GM10266 (cell line): ENCODE measurements at regions not wholly inside any gene's neighbourhood (a gene's known extent, or its start where the extent isn't known, plus 50 kb on each side); places are given as distances from the start of the nearest gene placed in this dataset.

Experiments used
- DNase-seq: peaks from one replicate; pipeline ENCODE4 v3.0.0; 2012; ENCODE audit errors: extremely low spot score
- TF ChIP-seq, protein P1 (sequence below): IDR thresholded peaks from 2 replicates; pipeline ENCODE4 v1.5.1; 2012; ENCODE audit warnings: mild to moderate bottlenecking, low read depth; ENCODE audit not compliant: control insufficient read depth, insufficient read depth; ENCODE audit errors: missing control alignments

DNA sequence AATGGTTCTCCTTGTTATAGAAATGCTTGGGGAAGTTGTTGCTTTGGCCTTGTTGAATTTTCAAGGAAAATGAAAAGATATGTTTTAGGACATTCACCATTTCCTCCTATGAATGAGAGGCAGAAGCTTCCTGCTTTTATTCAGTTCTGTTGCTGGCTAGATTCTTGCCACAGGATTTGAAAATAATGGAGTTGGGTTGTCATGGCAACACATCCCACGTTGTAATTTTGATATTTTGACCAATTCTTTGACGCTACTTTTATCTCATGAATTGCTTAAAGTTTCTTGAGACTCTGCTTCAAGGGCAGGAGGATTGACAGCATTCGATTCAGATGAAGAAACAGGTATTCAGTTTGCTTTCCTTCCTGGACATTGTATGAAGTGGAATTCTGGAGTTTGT, 331.5 kb downstream of the PRDM2 start:
- no peak for DNase-seq
- TF ChIP-seq, protein P1, sequence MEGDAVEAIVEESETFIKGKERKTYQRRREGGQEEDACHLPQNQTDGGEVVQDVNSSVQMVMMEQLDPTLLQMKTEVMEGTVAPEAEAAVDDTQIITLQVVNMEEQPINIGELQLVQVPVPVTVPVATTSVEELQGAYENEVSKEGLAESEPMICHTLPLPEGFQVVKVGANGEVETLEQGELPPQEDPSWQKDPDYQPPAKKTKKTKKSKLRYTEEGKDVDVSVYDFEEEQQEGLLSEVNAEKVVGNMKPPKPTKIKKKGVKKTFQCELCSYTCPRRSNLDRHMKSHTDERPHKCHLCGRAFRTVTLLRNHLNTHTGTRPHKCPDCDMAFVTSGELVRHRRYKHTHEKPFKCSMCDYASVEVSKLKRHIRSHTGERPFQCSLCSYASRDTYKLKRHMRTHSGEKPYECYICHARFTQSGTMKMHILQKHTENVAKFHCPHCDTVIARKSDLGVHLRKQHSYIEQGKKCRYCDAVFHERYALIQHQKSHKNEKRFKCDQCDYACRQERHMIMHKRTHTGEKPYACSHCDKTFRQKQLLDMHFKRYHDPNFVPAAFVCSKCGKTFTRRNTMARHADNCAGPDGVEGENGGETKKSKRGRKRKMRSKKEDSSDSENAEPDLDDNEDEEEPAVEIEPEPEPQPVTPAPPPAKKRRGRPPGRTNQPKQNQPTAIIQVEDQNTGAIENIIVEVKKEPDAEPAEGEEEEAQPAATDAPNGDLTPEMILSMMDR = no peak

DNA sequence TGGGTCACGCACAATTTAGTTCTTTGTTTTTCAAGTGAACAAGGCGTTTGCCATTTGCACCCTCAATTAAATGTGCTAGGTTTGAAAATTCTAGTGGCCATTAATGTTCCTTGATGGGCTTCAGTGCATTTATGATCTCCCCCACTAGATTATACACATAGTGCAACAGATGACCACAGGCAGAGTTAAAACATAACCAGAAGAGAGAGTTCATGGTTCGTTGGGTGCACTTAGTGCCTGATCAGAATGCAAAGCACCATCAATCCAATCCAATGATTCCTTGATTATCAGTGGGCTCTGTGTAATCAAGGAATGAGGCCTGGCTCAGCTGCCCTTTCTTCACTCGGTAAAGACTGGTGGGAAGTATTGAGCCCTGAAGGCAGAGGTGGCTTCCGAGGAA, 334.5 kb downstream of the PRDM2 start:
- TF ChIP-seq, protein P1 = no peak
- DNase-seq = no peak

DNA sequence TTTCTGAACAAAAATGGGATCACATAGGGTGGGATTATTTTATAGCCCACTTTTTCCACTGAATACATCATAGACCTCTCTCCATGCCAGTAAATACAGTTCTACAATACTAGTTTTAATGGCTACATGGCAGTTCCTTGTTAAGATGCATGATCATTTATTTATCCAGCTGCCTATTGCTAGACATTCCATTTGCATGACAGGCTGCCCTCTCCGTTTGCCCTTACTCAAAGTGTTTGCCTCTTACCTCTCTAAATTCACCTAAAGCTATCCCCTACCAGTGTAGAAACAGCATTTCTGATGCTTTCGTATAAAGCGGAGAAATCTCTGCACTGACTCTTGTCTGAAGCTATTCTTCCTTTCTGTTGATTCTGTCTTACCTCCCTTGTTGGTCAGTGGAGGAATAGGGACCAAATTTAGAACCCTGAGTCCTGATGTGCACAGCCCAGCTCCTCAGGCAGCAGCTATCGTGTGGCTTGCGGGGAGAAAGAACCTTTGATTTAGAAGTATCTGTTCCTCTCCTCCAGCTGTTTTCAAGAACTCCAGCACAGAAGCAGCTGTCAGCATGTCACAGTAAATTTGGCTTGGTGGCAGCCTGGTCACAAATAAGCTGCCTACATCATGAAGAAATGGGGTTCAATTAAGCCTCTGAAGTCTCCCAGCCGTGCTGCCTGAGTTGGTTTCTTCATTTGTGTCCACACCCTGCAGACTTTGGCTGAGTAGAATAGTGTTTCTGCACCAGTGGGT, 337.3 kb downstream of the PRDM2 start:
- no peak for DNase-seq
- TF ChIP-seq, protein P1 = no peak

DNA sequence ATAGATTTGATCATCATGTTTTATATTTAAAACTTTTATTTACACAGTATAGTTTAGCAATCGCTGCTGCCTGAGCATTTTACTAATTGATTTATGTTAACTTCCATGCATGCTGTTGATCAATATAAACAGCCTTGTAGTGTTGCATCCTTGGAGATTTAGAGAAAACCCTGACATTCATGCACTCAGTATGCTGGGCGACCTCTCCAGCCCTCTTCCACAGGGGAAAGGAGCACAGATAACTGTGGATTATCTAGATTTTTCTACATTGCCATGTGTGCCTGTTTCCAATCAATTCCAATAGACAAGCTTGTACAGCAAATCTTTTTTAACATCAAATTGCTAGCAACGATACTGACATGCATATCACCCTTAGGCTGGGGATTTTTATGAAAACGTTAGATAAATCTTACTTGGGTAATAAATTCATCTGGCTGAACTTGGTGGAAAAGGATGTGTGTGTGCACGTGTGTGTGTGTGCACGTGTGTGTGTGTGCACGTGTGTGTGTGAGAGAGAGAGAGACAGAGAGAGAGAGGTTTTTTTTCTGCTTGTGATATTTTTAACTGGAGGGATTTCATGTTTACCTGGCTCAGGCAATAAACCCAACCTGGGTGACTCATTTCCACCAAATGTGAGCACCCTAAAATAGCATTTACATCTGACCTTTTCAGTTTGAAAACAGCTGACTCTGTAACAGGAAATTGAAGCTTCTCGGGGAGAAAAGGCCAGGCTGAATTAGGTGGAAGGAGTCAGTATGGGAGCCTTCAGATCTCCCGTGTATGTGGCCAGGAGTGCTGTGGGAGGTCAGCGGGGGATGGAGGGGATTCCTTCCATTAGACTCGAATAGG, 339.8 kb downstream of the PRDM2 start:
- DNase-seq = no peak
- TF ChIP-seq, protein P1 = no peak

DNA sequence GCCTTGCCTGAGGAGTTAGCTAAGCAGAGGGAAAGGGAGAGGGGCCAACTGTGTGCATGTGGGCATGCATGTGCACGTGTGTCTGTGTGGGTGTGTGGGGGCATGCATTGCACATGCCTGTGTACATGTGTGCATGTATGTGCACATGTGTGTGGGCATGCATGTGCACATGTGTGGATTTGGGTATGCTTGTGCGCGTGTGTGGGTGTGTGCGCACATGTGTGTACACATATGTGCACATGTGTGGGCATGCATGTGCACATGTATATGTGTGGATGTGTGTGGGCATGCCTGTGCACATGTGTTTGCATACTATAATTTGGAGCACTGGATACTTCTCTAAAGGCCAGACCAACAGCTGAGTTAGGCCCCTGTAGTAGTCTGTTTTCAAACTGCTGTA, 350.0 kb downstream of the PRDM2 start:
- TF ChIP-seq, protein P1 = no peak
- DNase-seq = no peak

DNA sequence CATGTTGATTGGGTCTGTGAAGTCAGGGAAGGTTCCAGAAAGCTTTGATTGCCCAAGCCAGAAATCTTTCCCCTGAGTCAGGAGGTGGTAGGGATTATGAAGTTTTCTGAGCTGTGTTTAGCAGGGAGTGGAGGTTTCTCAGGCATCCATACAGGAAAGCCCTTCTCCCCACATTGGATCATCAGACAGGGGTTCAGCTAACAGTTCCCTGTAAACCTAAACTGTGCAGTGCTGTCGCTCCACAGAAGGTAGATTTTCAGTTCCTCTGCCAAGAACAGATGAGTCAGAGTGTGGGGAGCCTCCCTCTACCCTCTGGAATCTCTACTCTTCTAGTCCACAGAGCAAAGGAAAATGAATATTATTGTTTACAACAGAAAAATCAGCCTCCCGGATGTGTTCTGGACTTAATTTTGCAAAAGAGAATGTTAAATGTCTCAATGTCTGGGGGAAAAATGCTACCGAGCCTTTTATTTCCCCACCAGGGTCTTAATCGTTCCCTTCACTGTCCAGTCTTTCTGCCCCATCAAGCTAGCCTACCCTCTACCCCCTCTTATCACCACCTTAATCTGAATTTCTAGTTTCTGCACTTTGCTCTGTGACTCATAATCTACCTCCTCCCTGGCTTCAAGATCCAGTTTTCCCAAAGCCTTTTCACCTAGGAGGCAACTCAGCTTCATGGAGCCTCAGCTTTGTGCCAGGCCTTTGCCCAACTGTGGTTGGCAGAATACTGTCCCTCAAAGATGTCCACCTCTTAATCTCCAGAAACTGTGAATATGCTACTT, 355.6 kb downstream of the PRDM2 start:
- TF ChIP-seq, protein P1 = no peak
- no peak for DNase-seq
